Calu3 (cell line): ENCODE measurements at regions not wholly inside any gene's neighbourhood (a gene's known extent, or its start where the extent isn't known, plus 50 kb on each side); places are given as distances from the start of the nearest gene placed in this dataset.

Experiments
- BruUV-seq: library from RNA; stranded (reverse); fragments of 400-500 nt; replicated peaks from 2 replicates; lab custom pipeline; 2021; lab: Mats Ljungman, UMichigan
- CTCF ChIA-PET: fragments of 300-600 bp; sonication (Branson Sonifier 250); formaldehyde crosslinking; loops from one replicate; lab custom pipeline; 2022; ENCODE audit warnings: antibody characterized with exemption; lab: Charles Lee
- DNase-seq: peaks from one replicate; pipeline ENCODE4 v3.0.0; 2022
- H3K27ac Mint-ChIP-seq: one replicate; pipeline ENCODE4 v1.8.0; 2022; ENCODE audit warnings: mixed read lengths; ENCODE audit not compliant: unreplicated experiment
- H3K27me3 Mint-ChIP-seq: one replicate; pipeline ENCODE4 v1.8.0; 2022; ENCODE audit warnings: mixed read lengths; ENCODE audit not compliant: unreplicated experiment
- H3K36me3 Mint-ChIP-seq: one replicate; pipeline ENCODE4 v1.8.0; 2022; ENCODE audit warnings: mild to moderate bottlenecking, moderate library complexity, mixed read lengths; ENCODE audit not compliant: insufficient read depth, unreplicated experiment
- H3K4me1 Mint-ChIP-seq: one replicate; pipeline ENCODE4 v1.8.0; 2022; ENCODE audit warnings: mild to moderate bottlenecking, low read depth, mixed read lengths; ENCODE audit not compliant: unreplicated experiment
- H3K4me3 Mint-ChIP-seq: one replicate; pipeline ENCODE4 v1.8.0; 2022; ENCODE audit warnings: mild to moderate bottlenecking, low read depth, moderate library complexity, mixed read lengths; ENCODE audit not compliant: unreplicated experiment
- H3K9me3 Mint-ChIP-seq: one replicate; pipeline ENCODE4 v1.8.0; 2022; ENCODE audit warnings: low read depth, mixed read lengths; ENCODE audit not compliant: unreplicated experiment
- CTCF ChIP-seq: fragments of 200-600 bp; IDR thresholded peaks from one replicate; pipeline ENCODE4 v1.8.0; 2022; ENCODE audit warnings: antibody characterized with exemption; ENCODE audit not compliant: unreplicated experiment
- intact Hi-C: fragments of 100-400 bp; cut with micrococcal nuclease; formaldehyde crosslinking; loops from one replicate; pipeline ENCODE4 v1.10.0; 2022; ENCODE audit not compliant: unreplicated experiment

- Mint-ChIP-seq H3K4me3 (no peak overlapping the region), H3K27ac (no peak overlapping the region), H3K9me3 (no peaks in the 10 kb centered on the region), H3K36me3 (no peaks in the 10 kb centered on the region), H3K27me3 (no peaks in the 10 kb centered on the region), H3K4me1 (peaks cover 19% of the 10 kb centered on the region)
- CTCF ChIA-PET: no interaction called here
- BruUV-seq: no TSS peak
- no peak for DNase-seq
- TF ChIP-seq CTCF: no peak
- intact Hi-C loops: no loop called here
These were observed 68.4 kb upstream of the RTN4 start for GRCh38 chr2:55118643-55119083.

- H3K27me3 Mint-ChIP-seq: no peaks in the 10 kb centered on the region
- no peaks in the 10 kb centered on the region for H3K36me3 Mint-ChIP-seq
- BruUV-seq: no TSS peak
- intact Hi-C loops: no loop called here
- CTCF ChIA-PET: no interaction called here
- DNase-seq: no peak
- H3K27ac Mint-ChIP-seq: no peak overlapping the region
- no peak for TF ChIP-seq CTCF
- H3K9me3 Mint-ChIP-seq: no peaks in the 10 kb centered on the region
- H3K4me3 Mint-ChIP-seq: no peak overlapping the region
- peaks cover 19% of the 10 kb centered on the region for H3K4me1 Mint-ChIP-seq
These were observed 66.7 kb upstream of the RTN4 start for GRCh38 chr2:55116966-55117365.

GRCh38 chr2:55116598-55116964, 66.3 kb upstream of the RTN4 start:
- CTCF ChIA-PET: interaction anchor here (0.7 kb wide), 2 partner anchors 10 to 74 kb away, joined by 4 to 6 read pairs; no protein-coding TSS in a partner anchor
- H3K27ac Mint-ChIP-seq: no peak overlapping the region
- H3K27me3 Mint-ChIP-seq: no peaks in the 10 kb centered on the region
- H3K36me3 Mint-ChIP-seq: no peaks in the 10 kb centered on the region
- no peak for TF ChIP-seq CTCF
- H3K4me1 Mint-ChIP-seq: peaks cover 19% of the 10 kb centered on the region
- BruUV-seq: no TSS peak
- H3K4me3 Mint-ChIP-seq: no peak overlapping the region
- no peaks in the 10 kb centered on the region for H3K9me3 Mint-ChIP-seq
- no peak for DNase-seq
- intact Hi-C loops: no loop called here

GRCh38 chr2:55115761-55116597, 65.7 kb upstream of the RTN4 start:
- DNase-seq: no peak
- Mint-ChIP-seq H3K27ac (no peak overlapping the region), H3K4me1 (peaks cover 19% of the 10 kb centered on the region), H3K27me3 (no peaks in the 10 kb centered on the region), H3K9me3 (no peaks in the 10 kb centered on the region), H3K4me3 (no peak overlapping the region), H3K36me3 (no peaks in the 10 kb centered on the region)
- no peak for TF ChIP-seq CTCF
- intact Hi-C loops: no loop called here
- CTCF ChIA-PET: interaction anchor here (0.7 to 1.4 kb wide), 3 partner anchors 11 to 74 kb away, joined by 4 to 6 read pairs (median 5); no protein-coding TSS in a partner anchor
- no TSS peak for BruUV-seq
